Activated CD4-positive, alpha-beta T cell treated with anti-CD3 and anti-CD28 coated beads for 36 hours (primary cell): ENCODE measurements at regions not wholly inside any gene's neighbourhood (a gene's known extent, or its start where the extent isn't known, plus 50 kb on each side); places are given as distances from the start of the nearest gene placed in this dataset.
"Not testable (repeated sequence)": the region's sequence is repeated elsewhere in the genome, so short reads cannot be mapped to it uniquely, and the experiment has no call there.

Experiments used
- ATAC-seq: fragments of 200-7000 bp; cut with Tn5 transposase; one replicate; pipeline ENCODE4 v1.10.0; 2021; ENCODE audit warnings: mild to moderate bottlenecking, moderate library complexity
- CTCF ChIA-PET: fragments of 350-600 bp; sonication (Branson Sonifier 250); formaldehyde crosslinking; loops from one replicate; lab custom pipeline; 2021; ENCODE audit warnings: antibody characterized with exemption; lab: Charles Lee
- POLR2A ChIA-PET: fragments of 350-600 bp; sonication (Branson Sonifier 250); formaldehyde crosslinking; loops from one replicate; lab custom pipeline; 2021; ENCODE audit warnings: antibody characterized with exemption, inconsistent platforms; lab: Charles Lee
- DNase-seq: peaks from one replicate; pipeline ENCODE4 v3.0.0-alpha.2; 2020
- H3K27ac Mint-ChIP-seq: one replicate; pipeline ENCODE4 v1.8.0; 2021; ENCODE audit warnings: mixed read lengths
- H3K27me3 Mint-ChIP-seq: one replicate; pipeline ENCODE4 v1.8.0; 2021; ENCODE audit warnings: mixed read lengths
- H3K36me3 Mint-ChIP-seq: one replicate; pipeline ENCODE4 v1.8.0; 2021; ENCODE audit warnings: low read depth, mixed read lengths
- H3K4me1 Mint-ChIP-seq: one replicate; pipeline ENCODE4 v1.8.0; 2021; ENCODE audit warnings: mixed read lengths
- H3K4me3 Mint-ChIP-seq: one replicate; pipeline ENCODE4 v1.8.0; 2021; ENCODE audit warnings: mild to moderate bottlenecking, moderate library complexity, mixed read lengths
- H3K9me3 Mint-ChIP-seq: one replicate; pipeline ENCODE4 v1.8.0; 2021; ENCODE audit warnings: low read depth, mixed read lengths
- intact Hi-C, 2 experiments: fragments of 100-400 bp; cut with DNase I in 1 of 2; cut with micrococcal nuclease in 1 of 2; formaldehyde crosslinking; loops; one replicate each; pipeline versions ENCODE4 v1.14.2 to v1.15.1; 2022 to 2024; cut with DNase I, micrococcal nuclease

DNA sequence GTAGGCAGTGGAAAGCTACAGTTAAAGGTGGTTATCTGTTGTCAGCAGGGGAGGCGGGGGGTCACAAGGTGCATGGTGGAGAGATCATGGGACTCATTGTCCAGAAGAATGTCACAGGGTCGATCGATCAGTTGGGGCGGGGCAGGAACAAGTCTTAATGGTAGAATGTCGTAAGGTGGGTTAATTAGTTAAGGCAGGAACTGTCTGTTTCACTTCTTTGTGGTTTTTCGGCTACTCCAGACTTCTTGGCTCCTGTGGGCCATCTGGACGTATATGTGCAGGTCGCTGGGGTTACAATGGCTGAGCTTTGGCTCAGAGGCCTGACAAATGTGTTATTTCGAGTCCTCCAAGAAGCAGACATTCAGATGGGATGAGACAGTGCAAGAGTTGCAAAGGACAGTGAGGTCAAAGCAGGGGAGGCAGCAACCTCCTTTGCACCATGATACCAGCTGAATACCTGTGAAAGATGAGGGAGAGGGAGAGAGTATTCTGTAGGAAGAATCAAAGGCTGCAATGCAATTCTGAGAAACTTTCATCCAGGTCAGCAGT is 246.9 kb upstream of the TMEM132C start:
- Mint-ChIP-seq H3K9me3 (peaks cover 4% of the 10 kb centered on the region), H3K27ac (no peak overlapping the region), H3K4me3 (no peak overlapping the region), H3K36me3 (no peaks in the 10 kb centered on the region), H3K27me3 (no peaks in the 10 kb centered on the region), H3K4me1 (no peaks in the 10 kb centered on the region)
- ATAC-seq (no peak), DNase-seq (no peak)
- ChIA-PET CTCF (no interaction called here), POLR2A (no interaction called here)
- intact Hi-C loops = no loop called here

GRCh38 chr12:128021561-128021960 is 245.4 kb upstream of the TMEM132C start:
- H3K9me3 Mint-ChIP-seq = peaks cover 8% of the 10 kb centered on the region
- DNase-seq = no peak
- POLR2A ChIA-PET = no interaction called here
- H3K4me1 Mint-ChIP-seq = no peaks in the 10 kb centered on the region
- ATAC-seq = no peak
- intact Hi-C loops = no loop called here
- no peak overlapping the region for H3K4me3 Mint-ChIP-seq
- H3K27me3 Mint-ChIP-seq = no peaks in the 10 kb centered on the region
- H3K27ac Mint-ChIP-seq = no peak overlapping the region
- no peaks in the 10 kb centered on the region for H3K36me3 Mint-ChIP-seq
- CTCF ChIA-PET = no interaction called here

DNA sequence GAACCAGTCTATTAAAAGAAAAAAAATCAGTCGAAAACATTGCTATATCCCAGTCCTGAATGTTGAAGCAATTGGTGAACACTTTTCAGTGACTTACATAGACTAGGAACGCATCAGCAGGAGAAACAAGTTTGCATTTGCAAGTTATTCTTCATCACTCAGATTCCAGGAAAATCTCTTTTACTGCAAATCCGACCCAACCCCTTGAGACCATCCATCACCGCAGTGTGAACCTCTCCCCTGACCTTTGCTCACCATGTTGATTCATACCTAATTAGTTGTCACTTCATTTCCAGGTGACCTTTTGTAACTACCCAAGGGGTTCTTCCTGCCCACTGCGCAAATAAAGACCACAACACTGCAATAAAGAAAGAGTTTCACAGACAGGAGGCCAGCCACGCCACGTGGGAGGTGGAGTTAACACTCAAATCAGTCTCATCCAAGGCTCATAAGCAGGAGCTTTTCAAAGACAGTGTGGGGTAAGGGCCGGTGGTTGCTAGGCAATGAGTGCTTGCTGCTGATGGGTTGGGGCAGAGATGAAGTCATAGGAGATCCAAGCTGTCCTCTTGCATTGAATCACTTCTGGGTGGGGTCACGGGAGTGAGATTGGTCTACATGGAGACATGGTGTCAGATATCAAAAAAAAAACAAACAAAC is 241.3 kb upstream of the TMEM132C start:
- peaks cover 6% of the 10 kb centered on the region for H3K9me3 Mint-ChIP-seq
- DNase-seq = no peak
- POLR2A ChIA-PET = no interaction called here
- H3K4me1 Mint-ChIP-seq = no peaks in the 10 kb centered on the region
- CTCF ChIA-PET = no interaction called here
- intact Hi-C loops = no loop called here
- H3K4me3 Mint-ChIP-seq = no peak overlapping the region
- no peak overlapping the region for H3K27ac Mint-ChIP-seq
- no peak for ATAC-seq
- no peaks in the 10 kb centered on the region for H3K36me3 Mint-ChIP-seq
- peaks cover 2% of the 10 kb centered on the region for H3K27me3 Mint-ChIP-seq

GRCh38 chr12:128026696-128027574 is 240.0 kb upstream of the TMEM132C start:
- Mint-ChIP-seq H3K4me3 (no peak overlapping the region), H3K4me1 (no peaks in the 10 kb centered on the region), H3K9me3 (peaks cover 6% of the 10 kb centered on the region), H3K27ac (no peak overlapping the region), H3K36me3 (no peaks in the 10 kb centered on the region), H3K27me3 (peaks cover 2% of the 10 kb centered on the region)
- intact Hi-C loops = no loop called here
- POLR2A ChIA-PET = interaction anchor here (0.6 kb wide), 1 partner anchor 664 kb away, joined by 6 read pairs; no protein-coding TSS in a partner anchor
- ATAC-seq (no peak), DNase-seq (no peak)
- CTCF ChIA-PET = interaction anchor here (0.7 kb wide), 1 partner anchor 525 kb away, joined by 3 read pairs; no protein-coding TSS in a partner anchor

DNA sequence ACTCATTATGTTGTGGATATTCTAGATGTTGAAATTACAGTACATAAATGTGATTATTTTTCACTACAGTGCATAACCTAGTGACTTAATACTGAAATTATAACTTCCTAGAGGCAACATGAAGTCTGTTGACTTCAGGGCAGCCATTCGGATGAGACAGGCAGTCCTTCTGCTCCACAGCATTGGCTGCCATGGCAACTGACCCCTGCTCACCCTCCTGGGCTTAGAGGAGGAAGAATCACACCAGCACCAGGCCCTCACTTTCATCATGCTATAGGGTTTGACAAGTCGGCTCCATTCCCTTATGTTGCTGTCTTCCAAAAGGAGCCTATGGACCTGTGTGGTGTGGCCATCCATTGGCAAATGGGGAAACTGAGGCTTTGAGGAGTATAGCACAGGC is 233.5 kb upstream of the TMEM132C start:
- no peak for ATAC-seq

DNA sequence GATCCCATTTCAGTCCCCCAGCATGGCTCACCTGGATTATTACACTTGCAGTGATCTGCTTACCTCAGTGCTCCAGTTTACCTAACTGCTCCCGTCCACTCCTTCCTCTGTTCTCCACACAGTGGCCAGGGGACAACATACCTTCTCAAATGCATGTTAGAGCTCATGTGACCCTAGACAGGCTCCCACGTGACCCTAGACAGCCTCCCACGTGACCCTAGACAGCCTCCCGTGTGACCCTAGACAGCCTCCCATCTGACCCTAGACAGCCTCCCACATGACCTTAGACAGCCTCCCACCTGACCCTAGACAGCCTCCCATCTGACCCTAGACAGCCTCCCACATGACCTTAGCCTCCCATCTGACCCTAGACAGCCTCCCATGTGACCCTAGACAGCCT is 226.0 kb upstream of the TMEM132C start:
- ChIA-PET POLR2A (no interaction called here), CTCF (no interaction called here)
- DNase-seq = no peak
- no peak overlapping the region for H3K27ac Mint-ChIP-seq
- no peak overlapping the region for H3K4me3 Mint-ChIP-seq
- no peaks in the 10 kb centered on the region for H3K27me3 Mint-ChIP-seq
- no peak for ATAC-seq
- no peaks in the 10 kb centered on the region for H3K36me3 Mint-ChIP-seq
- intact Hi-C loops = no loop called here
- H3K4me1 Mint-ChIP-seq = no peaks in the 10 kb centered on the region
- H3K9me3 Mint-ChIP-seq = peaks cover 24% of the 10 kb centered on the region

More for the DNA sequence above, 233.5 kb upstream of the TMEM132C start:
- POLR2A ChIA-PET = no interaction called here
- Mint-ChIP-seq H3K27me3 (no peaks in the 10 kb centered on the region), H3K4me3 (no peak overlapping the region), H3K27ac (no peak overlapping the region), H3K4me1 (no peaks in the 10 kb centered on the region), H3K9me3 (peaks cover 2% of the 10 kb centered on the region), H3K36me3 (no peaks in the 10 kb centered on the region)
- CTCF ChIA-PET = no interaction called here
- intact Hi-C loops = no loop called here
- no peak for DNase-seq

DNA sequence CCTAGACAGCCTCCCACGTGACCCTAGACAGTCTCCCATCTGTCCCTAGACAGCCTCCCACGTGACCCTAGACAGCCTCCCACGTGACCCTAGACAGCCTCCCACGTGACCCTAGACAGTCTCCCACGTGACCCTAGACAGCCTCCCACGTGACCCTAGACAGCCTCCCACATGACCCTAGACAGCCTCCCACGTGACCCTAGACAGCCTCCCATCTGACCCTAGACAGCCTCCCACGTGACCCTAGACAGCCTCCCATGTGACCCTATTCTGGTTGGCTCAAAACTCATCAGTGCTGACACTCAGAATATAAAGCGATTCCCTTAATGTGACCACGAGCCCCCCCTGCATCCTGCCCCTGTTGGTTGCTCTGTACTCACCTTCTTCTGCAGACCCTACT is 224.7 kb upstream of the TMEM132C start:
- POLR2A ChIA-PET, H3K36me3 Mint-ChIP-seq, intact Hi-C loops, CTCF ChIA-PET, ATAC-seq, H3K4me3 Mint-ChIP-seq, DNase-seq, H3K27ac Mint-ChIP-seq, H3K27me3 Mint-ChIP-seq, H3K4me1 Mint-ChIP-seq: not testable (repeated sequence)
- H3K9me3 Mint-ChIP-seq = peaks cover 23% of the 10 kb centered on the region

- no peak for ATAC-seq
- CTCF ChIA-PET = no interaction called here
- intact Hi-C loops = no loop called here
Measured at GRCh38 chr12:128042825-128043224, 224.1 kb upstream of the TMEM132C start.

DNA sequence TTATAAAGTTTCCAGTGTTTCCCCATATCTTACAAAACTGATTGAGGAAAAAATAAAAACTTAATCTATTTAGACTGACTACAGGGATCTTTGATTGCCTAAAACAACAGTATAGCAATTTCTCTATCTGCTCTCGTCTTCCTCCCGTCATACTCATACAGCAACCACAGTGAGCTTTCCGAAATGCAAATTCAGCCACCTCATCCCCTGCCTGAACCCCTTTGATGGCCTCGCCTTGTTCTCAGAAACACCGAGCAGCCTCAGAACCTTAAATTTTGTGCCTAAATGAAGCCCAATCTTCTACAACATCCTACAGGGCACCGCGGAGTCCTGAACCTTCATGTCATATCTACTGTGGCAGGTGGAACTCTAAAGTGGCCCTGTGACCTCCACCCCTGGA is 223.7 kb upstream of the TMEM132C start:
- CTCF ChIA-PET = no interaction called here
- intact Hi-C loops = no loop called here
- ATAC-seq = no peak
- Mint-ChIP-seq H3K27me3 (no peaks in the 10 kb centered on the region), H3K4me3 (no peak overlapping the region), H3K36me3 (no peaks in the 10 kb centered on the region), H3K27ac (no peak overlapping the region), H3K9me3 (peaks cover 24% of the 10 kb centered on the region), H3K4me1 (no peaks in the 10 kb centered on the region)
- POLR2A ChIA-PET = no interaction called here
- no peak for DNase-seq

More at GRCh38 chr12:128042825-128043224, 224.1 kb upstream of the TMEM132C start:
- no peak overlapping the region for H3K27ac Mint-ChIP-seq
- H3K27me3 Mint-ChIP-seq = no peaks in the 10 kb centered on the region
- H3K4me3 Mint-ChIP-seq = no peak overlapping the region
- H3K4me1 Mint-ChIP-seq = no peaks in the 10 kb centered on the region
- peaks cover 23% of the 10 kb centered on the region for H3K9me3 Mint-ChIP-seq
- DNase-seq = no peak
- no peaks in the 10 kb centered on the region for H3K36me3 Mint-ChIP-seq
- POLR2A ChIA-PET = no interaction called here

DNA sequence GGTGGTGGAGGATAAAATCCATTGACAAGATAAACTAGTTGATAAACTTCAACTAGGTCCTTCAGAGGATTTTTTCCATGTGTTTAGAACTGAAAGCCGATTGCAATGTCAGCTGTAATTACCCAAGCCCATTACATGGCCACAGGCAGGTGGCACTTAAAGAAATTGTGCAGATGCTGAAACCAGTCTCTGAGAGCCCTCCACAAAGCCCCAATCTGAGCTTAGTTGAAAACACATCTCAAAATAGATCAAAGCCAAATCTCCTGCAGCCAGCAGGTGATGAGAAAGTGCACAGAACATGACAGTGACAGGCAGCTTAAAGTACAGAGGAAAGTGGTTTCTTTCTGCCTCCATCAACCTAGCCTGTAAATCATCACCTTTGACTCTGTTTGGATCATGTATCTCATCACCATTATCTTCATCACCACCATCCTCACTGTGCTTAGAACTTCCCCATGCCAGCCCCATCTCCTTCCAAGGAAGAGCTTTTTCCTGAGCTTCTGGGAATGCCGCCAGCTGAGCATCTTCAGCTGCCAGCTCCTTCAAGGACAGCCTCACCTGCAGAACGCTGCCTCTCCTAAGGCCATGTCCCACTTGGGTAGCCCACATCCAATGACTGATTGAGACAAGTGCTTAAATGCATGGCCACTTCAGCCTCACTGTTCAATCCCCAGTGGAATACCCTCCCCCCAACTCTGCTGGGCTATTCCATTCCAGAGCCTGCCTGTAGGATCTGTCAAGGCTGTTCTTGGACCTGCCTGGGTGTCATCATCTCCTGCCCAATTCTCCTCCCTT is 219.5 kb upstream of the TMEM132C start:
- H3K4me3 Mint-ChIP-seq = no peak overlapping the region
- no peak overlapping the region for H3K27ac Mint-ChIP-seq
- no peak for DNase-seq
- intact Hi-C loops = no loop called here
- H3K27me3 Mint-ChIP-seq = no peaks in the 10 kb centered on the region
- ChIA-PET POLR2A (no interaction called here), CTCF (no interaction called here)
- no peak for ATAC-seq
- H3K4me1 Mint-ChIP-seq = no peaks in the 10 kb centered on the region
- no peaks in the 10 kb centered on the region for H3K36me3 Mint-ChIP-seq
- peaks cover 16% of the 10 kb centered on the region for H3K9me3 Mint-ChIP-seq

GRCh38 chr12:128052331-128052730 is 214.6 kb upstream of the TMEM132C start:
- ChIA-PET POLR2A (no interaction called here), CTCF (no interaction called here)
- Mint-ChIP-seq H3K4me3 (no peak overlapping the region), H3K9me3 (peaks cover 6% of the 10 kb centered on the region), H3K4me1 (no peaks in the 10 kb centered on the region), H3K27me3 (no peaks in the 10 kb centered on the region), H3K36me3 (no peaks in the 10 kb centered on the region), H3K27ac (no peak overlapping the region)
- no peak for ATAC-seq
- no peak for DNase-seq
- intact Hi-C loops = no loop called here
